Panc1 (cell line): ENCODE measurements at regions not wholly inside any gene's neighbourhood (a gene's known extent, or its start where the extent isn't known, plus 50 kb on each side); places are given as distances from the start of the nearest gene placed in this dataset.

Experiments
- ATAC-seq: fragments of 200-7000 bp; cut with Tn5 transposase; 2 replicates; pipeline ENCODE4 v1.9.1; 2020; ENCODE audit warnings: mild to moderate bottlenecking, moderate library complexity
- BruUV-seq: library from RNA; stranded (reverse); fragments of 400-500 nt; replicated peaks from 2 replicates; lab custom pipeline; 2021; lab: Mats Ljungman, UMichigan
- CTCF ChIA-PET: fragments of 300-600 bp; sonication (Branson Sonifier 250); formaldehyde crosslinking; loops from one replicate; lab custom pipeline; 2022; ENCODE audit warnings: antibody characterized with exemption; lab: Charles Lee
- POLR2A ChIA-PET: fragments of 300-600 bp; sonication (Branson Sonifier 250); formaldehyde crosslinking; loops from one replicate; lab custom pipeline; 2022; ENCODE audit warnings: antibody characterized with exemption; lab: Charles Lee
- DNase-seq: peaks from one replicate; pipeline ENCODE4 v3.0.0-alpha.2; 2010; ENCODE audit warnings: low read depth, low spot score
- H3K27ac ChIP-seq: 2 replicates; pipeline ENCODE4 v1.5.1; 2011; ENCODE audit warnings: mild to moderate bottlenecking, low read length, inconsistent platforms
- H3K27me3 ChIP-seq: fragments of 200-500 bp; sonication (Bioruptor generic); 2 replicates; pipeline ENCODE4 v1.6.0; 2014; ENCODE audit warnings: low read length, inconsistent platforms; ENCODE audit not compliant: control insufficient read depth, insufficient read depth
- H3K36me3 ChIP-seq: fragments of 200-500 bp; sonication (Bioruptor generic); 2 replicates; pipeline ENCODE4 v1.5.1; 2014; ENCODE audit warnings: inconsistent platforms, mild to moderate bottlenecking, low read length, moderate library complexity; ENCODE audit not compliant: control insufficient read depth, insufficient read depth
- H3K4me1 ChIP-seq: 2 replicates; pipeline ENCODE4 v1.5.1; 2011; ENCODE audit warnings: inconsistent platforms, mild to moderate bottlenecking, low read length, moderate library complexity; ENCODE audit not compliant: control insufficient read depth, insufficient read depth
- H3K4me3 ChIP-seq, 2 experiments: 2 replicates each; pipeline ENCODE4 v1.5.1; 2011 to 2012; ENCODE audit warnings: low read depth in 2 of 2, low read length in 2 of 2, mild to moderate bottlenecking in 2 of 2, inconsistent platforms in 1 of 2, moderate library complexity in 1 of 2
- H3K9me3 ChIP-seq: fragments of 200-500 bp; sonication (Bioruptor generic); 2 replicates; pipeline ENCODE4 v1.5.1; 2014; ENCODE audit warnings: low read depth, mild to moderate bottlenecking, inconsistent platforms, low read length, moderate library complexity; ENCODE audit not compliant: control insufficient read depth, insufficient read depth
- POLR2AphosphoS5 ChIP-seq: IDR thresholded peaks from 2 replicates; pipeline ENCODE4 v1.6.1; 2012; ENCODE audit warnings: mild to moderate bottlenecking, low read depth, low read length, moderate library complexity
- REST ChIP-seq, 2 experiments: IDR thresholded peaks; 2 replicates each; pipeline ENCODE4 v1.6.1; 2011 to 2012; ENCODE audit warnings: low read depth in 2 of 2, control low read depth in 1 of 2, low read length in 1 of 2, mild to moderate bottlenecking in 1 of 2, moderate library complexity in 1 of 2; ENCODE audit not compliant: insufficient read depth in 1 of 2
- SIN3A ChIP-seq: IDR thresholded peaks from 2 replicates; pipeline ENCODE4 v1.6.1; 2012; ENCODE audit warnings: low read depth, mild to moderate bottlenecking, low read length, moderate library complexity, borderline replicate concordance; ENCODE audit not compliant: insufficient read depth
- TCF7L2 ChIP-seq: IDR thresholded peaks from 2 replicates; pipeline ENCODE4 v1.6.1; 2011; ENCODE audit warnings: mild to moderate bottlenecking, low read depth, low read length, inconsistent platforms
- in situ Hi-C: cut with HindIII; loops from 2 replicates; pipeline ENCODE4 v1.10.0; 2016; ENCODE audit warnings: low sequenced_read_pairs, low pct_unique_long_range_greater_than_20kb
- intact Hi-C: fragments of 100-400 bp; cut with micrococcal nuclease; formaldehyde crosslinking; loops from one replicate; pipeline ENCODE4 v1.10.0; 2022; ENCODE audit not compliant: unreplicated experiment
- TF ChIP-seq, protein P1 (sequence below): fragments of 450-650 bp; IDR thresholded peaks from 2 replicates; pipeline ENCODE4 v1.5.1; 2017; ENCODE audit warnings: mild to moderate bottlenecking

- no peak overlapping the region for H3K27ac ChIP-seq
- H3K4me3 ChIP-seq = no peak overlapping the region
- no TSS peak for BruUV-seq
- no peak for DNase-seq
- no peaks in the 10 kb centered on the region for H3K27me3 ChIP-seq
- ChIA-PET CTCF (no interaction called here), POLR2A (no interaction called here)
- H3K4me1 ChIP-seq = no peaks in the 10 kb centered on the region
- intact Hi-C loops (loop anchor here (5.0 kb wide), 1 partner anchor 1088 kb away; no protein-coding TSS in a partner anchor), in situ Hi-C loops (no loop called here)
- no peaks in the 10 kb centered on the region for H3K9me3 ChIP-seq
- no peak for ATAC-seq
- no peak for TF ChIP-seq TCF7L2
- TF ChIP-seq REST (IDR thresholded peaks at IDR 0.05; ENCODE audit: insufficient read depth in 1 of 2, low read depth in 2 of 2, low read length in 1 of 2) = no peak
- no peak for TF ChIP-seq SIN3A
- no peak for TF ChIP-seq POLR2AphosphoS5
- TF ChIP-seq, protein P1, sequence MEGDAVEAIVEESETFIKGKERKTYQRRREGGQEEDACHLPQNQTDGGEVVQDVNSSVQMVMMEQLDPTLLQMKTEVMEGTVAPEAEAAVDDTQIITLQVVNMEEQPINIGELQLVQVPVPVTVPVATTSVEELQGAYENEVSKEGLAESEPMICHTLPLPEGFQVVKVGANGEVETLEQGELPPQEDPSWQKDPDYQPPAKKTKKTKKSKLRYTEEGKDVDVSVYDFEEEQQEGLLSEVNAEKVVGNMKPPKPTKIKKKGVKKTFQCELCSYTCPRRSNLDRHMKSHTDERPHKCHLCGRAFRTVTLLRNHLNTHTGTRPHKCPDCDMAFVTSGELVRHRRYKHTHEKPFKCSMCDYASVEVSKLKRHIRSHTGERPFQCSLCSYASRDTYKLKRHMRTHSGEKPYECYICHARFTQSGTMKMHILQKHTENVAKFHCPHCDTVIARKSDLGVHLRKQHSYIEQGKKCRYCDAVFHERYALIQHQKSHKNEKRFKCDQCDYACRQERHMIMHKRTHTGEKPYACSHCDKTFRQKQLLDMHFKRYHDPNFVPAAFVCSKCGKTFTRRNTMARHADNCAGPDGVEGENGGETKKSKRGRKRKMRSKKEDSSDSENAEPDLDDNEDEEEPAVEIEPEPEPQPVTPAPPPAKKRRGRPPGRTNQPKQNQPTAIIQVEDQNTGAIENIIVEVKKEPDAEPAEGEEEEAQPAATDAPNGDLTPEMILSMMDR = no peak
- no peaks in the 10 kb centered on the region for H3K36me3 ChIP-seq
These were observed 197.5 kb downstream of the ZC3H11B start for GRCh38 chr1:219415433-219415832.

DNA sequence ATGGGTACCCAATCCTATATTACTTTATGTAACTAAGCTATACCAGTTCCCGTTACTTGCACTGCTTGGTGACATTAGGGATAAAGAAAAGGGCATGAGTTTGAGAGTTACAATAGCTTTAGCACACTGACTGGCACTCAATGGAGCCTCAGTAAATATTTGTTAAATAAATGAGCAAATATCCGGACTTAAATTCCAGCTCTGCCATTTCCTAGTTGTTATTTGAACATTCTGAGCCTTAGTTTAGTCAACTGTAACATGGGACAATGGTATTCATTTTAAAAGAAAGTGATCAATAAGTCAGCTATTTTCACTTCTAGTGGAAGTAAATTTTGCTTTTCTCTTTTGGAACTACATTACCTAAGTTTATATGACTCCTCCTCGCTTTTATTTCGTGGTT is 198.7 kb downstream of the ZC3H11B start:
- intact Hi-C loops = no loop called here
- Histone ChIP-seq H3K4me3 (no peak overlapping the region), H3K27me3 (no peaks in the 10 kb centered on the region), H3K9me3 (no peaks in the 10 kb centered on the region), H3K27ac (no peak overlapping the region), H3K36me3 (no peaks in the 10 kb centered on the region), H3K4me1 (no peaks in the 10 kb centered on the region)
- in situ Hi-C loops = no loop called here
- POLR2A ChIA-PET = no interaction called here
- CTCF ChIA-PET = no interaction called here
- no peak for TF ChIP-seq SIN3A
- TF ChIP-seq REST (IDR thresholded peaks at IDR 0.05; ENCODE audit: insufficient read depth in 1 of 2, low read depth in 2 of 2, low read length in 1 of 2) = no peak
- TF ChIP-seq, protein P1 = no peak
- no peak for TF ChIP-seq POLR2AphosphoS5
- no peak for TF ChIP-seq TCF7L2
- ATAC-seq (no peak), DNase-seq (no peak)
- no TSS peak for BruUV-seq
